ENCODE measurements at regions not wholly inside any gene's neighbourhood (a gene's known extent, or its start where the extent isn't known, plus 50 kb on each side); places are given as distances from the start of the nearest gene placed in this dataset.
A peak's percentile ranks its signal among the peaks of the same experiment; 100 is the strongest.

GRCh38 chr6:66861007-66861541 is 1154.0 kb upstream of the EYS start:
- Histone ChIP-seq H3K9me3 (no peaks in the 10 kb centered on the region), H3K36me3 (no peaks in the 10 kb centered on the region), H3K27me3 (no peaks in the 10 kb centered on the region), H3K4me3 (no peak overlapping the region)
- DNase-seq, result no peak

- no peaks in the 10 kb centered on the region for H3K27me3 ChIP-seq
- no peak overlapping the region for H3K4me3 ChIP-seq
- H3K9me3 ChIP-seq, result no peaks in the 10 kb centered on the region
- no peak for DNase-seq
- no peaks in the 10 kb centered on the region for H3K36me3 ChIP-seq
Measured at GRCh38 chr6:66860328-66860727, 1153.3 kb upstream of the EYS start.

GRCh38 chr6:66858196-66858595 is 1151.2 kb upstream of the EYS start:
- Histone ChIP-seq H3K36me3 (no peaks in the 10 kb centered on the region), H3K27me3 (no peaks in the 10 kb centered on the region), H3K9me3 (no peaks in the 10 kb centered on the region), H3K4me3 (no peak overlapping the region)
- DNase-seq, result no peak

- Histone ChIP-seq H3K9me3 (no peaks in the 10 kb centered on the region), H3K27me3 (no peaks in the 10 kb centered on the region), H3K4me3 (no peak overlapping the region), H3K36me3 (no peaks in the 10 kb centered on the region)
- no peak for DNase-seq
Measured at GRCh38 chr6:66854014-66854413, 1147.0 kb upstream of the EYS start.

GRCh38 chr6:66851930-66852329 is 1144.9 kb upstream of the EYS start:
- DNase-seq, result no peak
- H3K36me3 ChIP-seq, result no peaks in the 10 kb centered on the region
- H3K9me3 ChIP-seq, result no peaks in the 10 kb centered on the region
- no peaks in the 10 kb centered on the region for H3K27me3 ChIP-seq
- no peak overlapping the region for H3K4me3 ChIP-seq

GRCh38 chr6:66849843-66850242 is 1142.8 kb upstream of the EYS start:
- DNase-seq, result peak; percentile 19
- no peak overlapping the region for H3K4me3 ChIP-seq
- H3K27me3 ChIP-seq, result no peaks in the 10 kb centered on the region
- no peaks in the 10 kb centered on the region for H3K9me3 ChIP-seq
- no peaks in the 10 kb centered on the region for H3K36me3 ChIP-seq

GRCh38 chr6:66848244-66848953 is 1141.4 kb upstream of the EYS start:
- Histone ChIP-seq H3K36me3 (no peaks in the 10 kb centered on the region), H3K4me3 (no peak overlapping the region), H3K27me3 (no peaks in the 10 kb centered on the region), H3K9me3 (no peaks in the 10 kb centered on the region)
- no peak for DNase-seq

- Histone ChIP-seq H3K27me3 (no peaks in the 10 kb centered on the region), H3K4me3 (no peak overlapping the region), H3K9me3 (no peaks in the 10 kb centered on the region), H3K36me3 (no peaks in the 10 kb centered on the region)
- DNase-seq, result no peak
Measured at GRCh38 chr6:66838764-66839163, 1131.7 kb upstream of the EYS start.

GRCh38 chr6:66825539-66825938 is 1118.5 kb upstream of the EYS start:
- Histone ChIP-seq H3K4me3 (no peak overlapping the region), H3K27me3 (no peaks in the 10 kb centered on the region), H3K9me3 (no peaks in the 10 kb centered on the region), H3K36me3 (no peaks in the 10 kb centered on the region)
- no peak for DNase-seq

- DNase-seq, result no peak
- no peaks in the 10 kb centered on the region for H3K27me3 ChIP-seq
- no peak overlapping the region for H3K4me3 ChIP-seq
- H3K36me3 ChIP-seq, result no peaks in the 10 kb centered on the region
- H3K9me3 ChIP-seq, result no peaks in the 10 kb centered on the region
Measured at GRCh38 chr6:66814156-66814555, 1107.1 kb upstream of the EYS start.

GRCh38 chr6:66808771-66809170 is 1101.7 kb upstream of the EYS start:
- no peaks in the 10 kb centered on the region for H3K9me3 ChIP-seq
- no peaks in the 10 kb centered on the region for H3K36me3 ChIP-seq
- no peak for DNase-seq
- no peaks in the 10 kb centered on the region for H3K27me3 ChIP-seq
- no peak overlapping the region for H3K4me3 ChIP-seq

GRCh38 chr6:66796987-66797386 is 1090.0 kb upstream of the EYS start:
- H3K27me3 ChIP-seq, result no peaks in the 10 kb centered on the region
- DNase-seq, result no peak
- no peaks in the 10 kb centered on the region for H3K36me3 ChIP-seq

GRCh38 chr6:66788579-66788978 is 1081.6 kb upstream of the EYS start:
- Histone ChIP-seq H3K27me3 (no peaks in the 10 kb centered on the region), H3K36me3 (no peaks in the 10 kb centered on the region)
- no peak for DNase-seq

More at GRCh38 chr6:66796987-66797386, 1090.0 kb upstream of the EYS start:
- Histone ChIP-seq H3K9me3 (no peaks in the 10 kb centered on the region), H3K4me3 (no peak overlapping the region)

GRCh38 chr6:66772800-66773199 is 1065.8 kb upstream of the EYS start:
- Histone ChIP-seq H3K4me3 (no peak overlapping the region), H3K9me3 (no peaks in the 10 kb centered on the region), H3K27me3 (no peaks in the 10 kb centered on the region), H3K36me3 (no peaks in the 10 kb centered on the region)
- DNase-seq, result peak; percentile 45

More at GRCh38 chr6:66788579-66788978, 1081.6 kb upstream of the EYS start:
- Histone ChIP-seq H3K9me3 (no peaks in the 10 kb centered on the region), H3K4me3 (no peak overlapping the region)

- DNase-seq, result no peak
- Histone ChIP-seq H3K4me3 (no peak overlapping the region), H3K27me3 (no peaks in the 10 kb centered on the region)
Measured at GRCh38 chr6:66771626-66772025, 1064.6 kb upstream of the EYS start.

GRCh38 chr6:66751630-66752029 is 1044.6 kb upstream of the EYS start:
- Histone ChIP-seq H3K9me3 (no peaks in the 10 kb centered on the region), H3K27me3 (no peaks in the 10 kb centered on the region), H3K4me3 (no peak overlapping the region), H3K36me3 (no peaks in the 10 kb centered on the region)
- DNase-seq, result no peak

More at GRCh38 chr6:66771626-66772025, 1064.6 kb upstream of the EYS start:
- no peaks in the 10 kb centered on the region for H3K9me3 ChIP-seq
- no peaks in the 10 kb centered on the region for H3K36me3 ChIP-seq

GRCh38 chr6:66740346-66740745 is 1033.3 kb upstream of the EYS start:
- H3K36me3 ChIP-seq, result no peaks in the 10 kb centered on the region
- H3K4me3 ChIP-seq, result no peak overlapping the region
- H3K9me3 ChIP-seq, result no peaks in the 10 kb centered on the region
- DNase-seq, result no peak
- H3K27me3 ChIP-seq, result no peaks in the 10 kb centered on the region

GRCh38 chr6:66735106-66735890 is 1028.3 kb upstream of the EYS start:
- Histone ChIP-seq H3K27me3 (no peaks in the 10 kb centered on the region), H3K9me3 (no peaks in the 10 kb centered on the region), H3K36me3 (no peaks in the 10 kb centered on the region), H3K4me3 (no peak overlapping the region)
- DNase-seq, result no peak

Data from MG63 (cell line).